MM.1S (cell line): ENCODE measurements at regions not wholly inside any gene's neighbourhood (a gene's known extent, or its start where the extent isn't known, plus 50 kb on each side); places are given as distances from the start of the nearest gene placed in this dataset.

ENCODE experiments used
- EZH2 ChIP-seq: fragments of 300-600 bp; sonication (generic); optimal IDR thresholded peaks from 2 replicates; pipeline ENCODE3; 2017; ENCODE audit warnings: low read depth, mild to moderate bottlenecking, antibody characterized with exemption, low read length, mixed read lengths
- EZH2phosphoT487 ChIP-seq: fragments of 300-600 bp; sonication (generic); IDR thresholded peaks from 2 replicates; pipeline ENCODE4 v1.6.1; 2018; ENCODE audit warnings: antibody characterized with exemption, low read length
- TF ChIP-seq, protein P1 (sequence below): fragments of 300-600 bp; sonication (generic); IDR thresholded peaks from 2 replicates; pipeline ENCODE4 v1.5.1; 2016; ENCODE audit warnings: antibody characterized with exemption, low read length, mixed read lengths

DNA sequence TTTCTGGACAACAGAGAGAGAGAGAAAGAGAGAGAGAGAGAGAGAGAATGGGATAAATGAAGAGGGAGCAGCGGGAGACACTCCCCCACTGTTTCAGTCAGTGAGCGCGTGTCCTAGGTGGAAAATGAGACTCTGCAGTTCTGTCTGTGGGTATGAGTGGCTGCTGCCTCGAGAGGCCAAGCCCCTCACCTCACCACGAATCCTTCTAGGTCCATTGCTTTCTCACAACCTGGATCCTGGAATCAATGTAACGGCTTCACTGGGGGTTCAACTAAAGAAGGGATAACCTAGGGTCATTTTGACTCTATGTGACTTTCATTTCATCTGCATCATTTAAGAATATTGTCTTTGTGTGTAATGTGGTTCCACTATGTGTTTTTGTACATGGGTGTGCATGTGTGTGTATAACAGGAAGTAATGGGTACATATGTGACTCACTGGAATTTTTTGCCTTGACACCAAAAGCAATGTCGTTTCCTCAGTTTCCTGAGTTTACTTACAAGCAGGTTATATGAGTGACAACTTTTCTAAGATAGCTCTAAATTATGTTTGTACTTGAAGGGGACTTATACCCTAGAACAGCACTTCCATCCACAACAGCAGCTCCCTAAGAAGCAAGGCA is 221.4 kb upstream of the TRIB2 start:
- TF ChIP-seq, protein P1, sequence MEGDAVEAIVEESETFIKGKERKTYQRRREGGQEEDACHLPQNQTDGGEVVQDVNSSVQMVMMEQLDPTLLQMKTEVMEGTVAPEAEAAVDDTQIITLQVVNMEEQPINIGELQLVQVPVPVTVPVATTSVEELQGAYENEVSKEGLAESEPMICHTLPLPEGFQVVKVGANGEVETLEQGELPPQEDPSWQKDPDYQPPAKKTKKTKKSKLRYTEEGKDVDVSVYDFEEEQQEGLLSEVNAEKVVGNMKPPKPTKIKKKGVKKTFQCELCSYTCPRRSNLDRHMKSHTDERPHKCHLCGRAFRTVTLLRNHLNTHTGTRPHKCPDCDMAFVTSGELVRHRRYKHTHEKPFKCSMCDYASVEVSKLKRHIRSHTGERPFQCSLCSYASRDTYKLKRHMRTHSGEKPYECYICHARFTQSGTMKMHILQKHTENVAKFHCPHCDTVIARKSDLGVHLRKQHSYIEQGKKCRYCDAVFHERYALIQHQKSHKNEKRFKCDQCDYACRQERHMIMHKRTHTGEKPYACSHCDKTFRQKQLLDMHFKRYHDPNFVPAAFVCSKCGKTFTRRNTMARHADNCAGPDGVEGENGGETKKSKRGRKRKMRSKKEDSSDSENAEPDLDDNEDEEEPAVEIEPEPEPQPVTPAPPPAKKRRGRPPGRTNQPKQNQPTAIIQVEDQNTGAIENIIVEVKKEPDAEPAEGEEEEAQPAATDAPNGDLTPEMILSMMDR = no peak
- TF ChIP-seq EZH2 = no peak
- TF ChIP-seq EZH2phosphoT487 = no peak
